K562 (cell line): ENCODE measurements at regions not wholly inside any gene's neighbourhood (a gene's known extent, or its start where the extent isn't known, plus 50 kb on each side); places are given as distances from the start of the nearest gene placed in this dataset.

Source experiments
- ATAC-seq: fragments of 200-7000 bp; cut with Tn5 transposase; 3 replicates; pipeline ENCODE4 v1.9.1; 2020; ENCODE audit warnings: moderate library complexity
- BruUV-seq: library from RNA; stranded (reverse); fragments of 400-500 nt; replicated peaks from 2 replicates; lab custom pipeline; 2021; lab: Mats Ljungman, UMichigan
- CTCF ChIA-PET: fragments of 300-600 bp; formaldehyde crosslinking; extraction: SDS; loops from one replicate; lab custom pipeline; 2021; ENCODE audit warnings: low intra/inter-chr PET ratio; lab: Yijun Ruan, JAX
- POLR2A ChIA-PET: fragments of 300-600, 350-650 bp; sonication (Branson Sonifier 250); formaldehyde crosslinking; extraction: SDS; loops from one replicate; lab custom pipeline; 2021; ENCODE audit warnings: antibody characterized with exemption, inconsistent platforms; lab: Yijun Ruan, JAX
- DNase-seq, 4 experiments: peaks; one replicate each; pipeline versions ENCODE4 v3.0.0 to v3.0.0-alpha.2; 2011 to 2018; ENCODE audit warnings: low spot score in 3 of 4, mixed read lengths in 3 of 4; ENCODE audit errors: extremely low read depth in 1 of 4
- FAIRE-seq: peaks from 2 replicates; lab custom pipeline; 2011; peaks lifted over from hg19 to GRCh38; lab: Jason Lieb, UNC
- H2AFZ ChIP-seq: 2 replicates; pipeline ENCODE4 v1.6.0; 2011; ENCODE audit warnings: low read depth, low read length, control low read depth, inconsistent platforms
- H3K27ac ChIP-seq: fragments of 200-600 bp; 3 replicates; pipeline ENCODE4 v1.8.0; 2011; ENCODE audit warnings: low read depth, mild to moderate bottlenecking, control low read depth, inconsistent platforms, low read length, moderate library complexity, mixed read lengths; ENCODE audit errors: extremely low read depth
- H3K27me3 ChIP-seq, 2 experiments: fragments of 300-600 bp in 1 of 2; 2 replicates in 1 of 2; 3 replicates in 1 of 2; pipeline versions ENCODE4 v1.6.0 to v1.8.0; 2011; ENCODE audit warnings: inconsistent platforms in 2 of 2, low read length in 2 of 2, mild to moderate bottlenecking in 1 of 2, mixed read lengths in 1 of 2, moderate library complexity in 1 of 2; ENCODE audit not compliant: control insufficient read depth in 2 of 2, insufficient read depth in 2 of 2
- H3K36me3 ChIP-seq: fragments of 300-600 bp; 3 replicates; pipeline ENCODE4 v1.8.0; 2011; ENCODE audit warnings: mild to moderate bottlenecking, low read length, inconsistent platforms; ENCODE audit not compliant: control insufficient read depth, insufficient read depth
- H3K4me1 ChIP-seq, 2 experiments: fragments of 200-600 bp in 1 of 2; replicated peaks in 1 of 2; 2 replicates in 1 of 2; 3 replicates in 1 of 2; pipeline versions ENCODE4 v1.5.1 to v1.8.0; 2011; ENCODE audit warnings: inconsistent platforms in 2 of 2, low read length in 2 of 2, mild to moderate bottlenecking in 1 of 2, mixed read lengths in 1 of 2, moderate library complexity in 1 of 2; ENCODE audit not compliant: control insufficient read depth in 2 of 2, insufficient read depth in 2 of 2
- H3K4me2 ChIP-seq: 2 replicates; pipeline ENCODE4 v1.6.1; 2011; ENCODE audit warnings: low read length, control low read depth, inconsistent platforms, mixed read lengths; ENCODE audit not compliant: insufficient read depth
- H3K4me3 ChIP-seq: fragments of 200-600 bp; sonication (generic), shearing (Covaris generic); 2 replicates; pipeline ENCODE4 v1.5.1; 2016; ENCODE audit warnings: control low read depth, inconsistent platforms
- H3K79me2 ChIP-seq: fragments of 200-600 bp; 3 replicates; pipeline ENCODE4 v1.8.0; 2011; ENCODE audit warnings: low read length, inconsistent platforms; ENCODE audit not compliant: control insufficient read depth, insufficient read depth
- H3K9ac ChIP-seq, 2 experiments: 2 replicates each; pipeline versions ENCODE4 v1.6.0 to v1.6.1; 2011; ENCODE audit warnings: low read depth in 2 of 2, low read length in 2 of 2, control low read depth in 1 of 2, inconsistent platforms in 1 of 2, mild to moderate bottlenecking in 1 of 2, mixed read lengths in 1 of 2; ENCODE audit not compliant: insufficient read depth in 1 of 2
- H3K9me1 ChIP-seq: one replicate; pipeline ENCODE4 v1.6.0; 2011; ENCODE audit warnings: inconsistent platforms, mild to moderate bottlenecking, low read length, moderate library complexity; ENCODE audit not compliant: control insufficient read depth, insufficient read depth
- H3K9me3 ChIP-seq: replicated peaks from 2 replicates; pipeline ENCODE4 v1.5.1; 2011; ENCODE audit warnings: low read depth, low read length, inconsistent platforms; ENCODE audit not compliant: control insufficient read depth, insufficient read depth
- H4K20me1 ChIP-seq: replicated peaks from 2 replicates; pipeline ENCODE4 v1.6.1; 2011; ENCODE audit warnings: low read length, inconsistent platforms, mixed read lengths; ENCODE audit not compliant: control insufficient read depth, insufficient read depth
- JUND ChIP-seq, 2 experiments: IDR thresholded peaks; 2 replicates in 1 of 2; 3 replicates in 1 of 2; pipeline ENCODE4 v1.6.1; 2011; ENCODE audit warnings: borderline replicate concordance in 2 of 2, low read depth in 2 of 2, low read length in 2 of 2, improper control_type of control experiment in 1 of 2, missing biosample characterization in 1 of 2, missing genetic modification characterization in 1 of 2, missing genetic modification reagents in 1 of 2
- WGBS: fragments of 100-300 bp; shearing (Covaris generic); methylation state at CpG from one replicate; pipeline ENCODE4 v1.1.6; 2016; ENCODE audit warnings: low coverage, mixed read lengths; ENCODE audit not compliant: insufficient coverage; ENCODE audit errors: missing lambda C conversion rate; 5-methylcytosine and 5-hydroxymethylcytosine counted together
- in situ Hi-C: fragments of 300-500 bp; cut with MboI; formaldehyde crosslinking; loops from 4 replicates; pipeline ENCODE4 v1.15.0; 2018; ENCODE audit warnings: inconsistent platforms, mixed read lengths
- intact Hi-C: fragments of 100-400 bp; cut with micrococcal nuclease; formaldehyde crosslinking; loops from 2 replicates; pipeline ENCODE4 v1.14.2; 2022
- TF ChIP-seq, protein P1 (sequence below): fragments of 450-650 bp; IDR thresholded peaks from 2 replicates; pipeline ENCODE4 v1.6.1; 2016; ENCODE audit warnings: low read depth

DNA sequence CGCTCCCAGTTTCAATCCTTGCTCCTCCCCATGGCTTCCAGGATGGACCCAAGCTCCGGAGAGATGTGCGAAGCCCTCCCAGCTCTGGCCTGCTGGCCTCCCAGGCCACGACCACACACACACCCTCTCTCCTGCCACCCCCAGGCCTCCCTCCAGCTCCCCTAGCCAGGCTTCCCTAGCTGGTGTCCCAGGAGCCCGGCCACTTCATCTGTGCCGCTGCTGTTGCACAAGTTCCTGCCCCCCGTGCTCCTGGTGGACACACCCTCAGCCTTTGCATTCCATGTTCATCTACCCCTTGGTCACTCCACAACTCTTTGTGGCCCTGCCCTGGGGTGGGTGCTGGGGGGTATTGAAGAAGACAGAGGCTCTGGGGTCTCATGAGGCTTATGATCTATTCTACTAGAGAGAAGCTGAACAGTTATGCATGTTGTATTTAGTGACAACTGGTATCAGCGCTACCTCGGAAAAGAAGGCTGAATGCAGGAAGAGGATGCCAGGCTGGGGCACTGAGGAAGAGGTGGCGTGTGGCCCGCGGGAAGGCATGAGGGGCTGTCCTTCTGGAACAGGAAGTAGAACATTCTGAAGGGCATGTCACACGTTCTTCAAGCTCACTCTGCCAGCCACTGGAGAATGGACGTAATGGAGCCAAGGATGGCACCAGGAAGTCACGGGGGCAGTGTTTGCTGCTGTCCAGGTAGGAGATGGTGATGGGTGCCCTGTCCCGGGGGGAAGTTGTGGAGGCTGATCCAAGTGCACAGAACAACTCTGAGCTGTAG is 172.4 kb downstream of the PSMG1 start:
- no peaks in the 10 kb centered on the region for H3K79me2 ChIP-seq
- no peak overlapping the region for H3K9ac ChIP-seq
- no peaks in the 10 kb centered on the region for H3K36me3 ChIP-seq
- no peak overlapping the region for H3K27ac ChIP-seq
- no peak overlapping the region for H3K4me3 ChIP-seq
- CTCF ChIA-PET, result no interaction called here
- no peak overlapping the region for H2AFZ ChIP-seq
- 0 out of 5 replicates have a peak, but pooled peaks cover 0 to 2% of the 10 kb centered on the region in 2 experiments for H3K4me1 ChIP-seq
- H3K9me1 ChIP-seq, result no peaks in the 10 kb centered on the region
- FAIRE-seq (no peak), DNase-seq (no peak), ATAC-seq (no peak)
- no peak overlapping the region for H3K4me2 ChIP-seq
- no peaks in the 10 kb centered on the region for H4K20me1 ChIP-seq
- H3K27me3 ChIP-seq, result peaks cover 21 to 62% of the 10 kb centered on the region in 2 experiments; a peak in 4 of 5 replicates
- TF ChIP-seq, protein P1, sequence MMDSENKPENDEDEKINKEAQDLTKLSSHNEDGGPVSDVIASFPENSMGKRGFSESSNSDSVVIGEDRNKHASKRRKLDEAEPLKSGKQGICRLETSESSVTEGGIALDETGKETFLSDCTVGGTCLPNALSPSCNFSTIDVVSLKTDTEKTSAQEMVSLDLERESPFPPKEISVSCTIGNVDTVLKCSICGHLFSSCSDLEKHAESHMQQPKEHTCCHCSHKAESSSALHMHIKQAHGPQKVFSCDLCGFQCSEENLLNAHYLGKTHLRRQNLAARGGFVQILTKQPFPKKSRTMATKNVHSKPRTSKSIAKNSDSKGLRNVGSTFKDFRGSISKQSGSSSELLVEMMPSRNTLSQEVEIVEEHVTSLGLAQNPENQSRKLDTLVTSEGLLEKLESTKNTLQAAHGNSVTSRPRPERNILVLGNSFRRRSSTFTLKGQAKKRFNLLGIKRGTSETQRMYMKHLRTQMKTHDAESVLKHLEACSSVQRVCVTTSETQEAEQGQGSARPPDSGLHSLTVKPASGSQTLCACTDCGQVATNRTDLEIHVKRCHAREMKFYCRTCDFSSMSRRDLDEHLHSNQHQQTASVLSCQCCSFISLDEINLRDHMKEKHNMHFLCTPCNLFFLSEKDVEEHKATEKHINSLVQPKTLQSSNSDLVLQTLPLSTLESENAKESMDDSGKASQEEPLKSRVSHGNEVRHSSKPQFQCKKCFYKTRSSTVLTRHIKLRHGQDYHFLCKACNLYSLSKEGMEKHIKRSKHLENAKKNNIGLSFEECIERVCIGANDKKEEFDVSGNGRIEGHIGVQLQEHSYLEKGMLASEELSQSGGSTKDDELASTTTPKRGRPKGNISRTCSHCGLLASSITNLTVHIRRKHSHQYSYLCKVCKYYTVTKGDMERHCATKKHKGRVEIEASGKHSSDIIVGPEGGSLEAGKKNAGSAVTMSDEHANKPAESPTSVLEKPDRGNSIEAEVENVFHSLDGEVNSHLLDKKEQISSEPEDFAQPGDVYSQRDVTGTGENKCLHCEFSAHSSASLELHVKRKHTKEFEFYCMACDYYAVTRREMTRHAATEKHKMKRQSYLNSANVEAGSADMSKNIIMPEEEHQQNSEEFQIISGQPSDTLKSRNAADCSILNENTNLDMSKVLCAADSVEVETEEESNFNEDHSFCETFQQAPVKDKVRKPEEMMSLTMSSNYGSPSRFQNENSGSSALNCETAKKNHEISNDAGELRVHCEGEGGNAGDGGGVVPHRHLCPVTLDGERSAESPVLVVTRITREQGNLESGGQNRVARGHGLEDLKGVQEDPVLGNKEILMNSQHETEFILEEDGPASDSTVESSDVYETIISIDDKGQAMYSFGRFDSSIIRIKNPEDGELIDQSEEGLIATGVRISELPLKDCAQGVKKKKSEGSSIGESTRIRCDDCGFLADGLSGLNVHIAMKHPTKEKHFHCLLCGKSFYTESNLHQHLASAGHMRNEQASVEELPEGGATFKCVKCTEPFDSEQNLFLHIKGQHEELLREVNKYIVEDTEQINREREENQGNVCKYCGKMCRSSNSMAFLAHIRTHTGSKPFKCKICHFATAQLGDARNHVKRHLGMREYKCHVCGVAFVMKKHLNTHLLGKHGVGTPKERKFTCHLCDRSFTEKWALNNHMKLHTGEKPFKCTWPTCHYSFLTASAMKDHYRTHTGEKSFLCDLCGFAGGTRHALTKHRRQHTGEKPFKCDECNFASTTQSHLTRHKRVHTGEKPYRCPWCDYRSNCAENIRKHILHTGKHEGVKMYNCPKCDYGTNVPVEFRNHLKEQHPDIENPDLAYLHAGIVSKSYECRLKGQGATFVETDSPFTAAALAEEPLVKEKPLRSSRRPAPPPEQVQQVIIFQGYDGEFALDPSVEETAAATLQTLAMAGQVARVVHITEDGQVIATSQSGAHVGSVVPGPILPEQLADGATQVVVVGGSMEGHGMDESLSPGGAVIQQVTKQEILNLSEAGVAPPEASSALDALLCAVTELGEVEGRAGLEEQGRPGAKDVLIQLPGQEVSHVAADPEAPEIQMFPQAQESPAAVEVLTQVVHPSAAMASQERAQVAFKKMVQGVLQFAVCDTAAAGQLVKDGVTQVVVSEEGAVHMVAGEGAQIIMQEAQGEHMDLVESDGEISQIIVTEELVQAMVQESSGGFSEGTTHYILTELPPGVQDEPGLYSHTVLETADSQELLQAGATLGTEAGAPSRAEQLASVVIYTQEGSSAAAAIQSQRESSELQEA, result no peak
- no peak for TF ChIP-seq JUND (IDR thresholded peaks at IDR 0.05; ENCODE audit: borderline replicate concordance, low read depth, low read length)
- no peak for TF ChIP-seq JUND (tag; IDR thresholded peaks at IDR 0.05; ENCODE audit: borderline replicate concordance, low read depth, low read length)
- POLR2A ChIA-PET, result interaction anchor here (0.6 kb wide), 1 partner anchor 197 kb away, joined by 3 read pairs; no protein-coding TSS in a partner anchor
- H3K9me3 ChIP-seq, result no peaks in the 10 kb centered on the region
- intact Hi-C loops, result no loop called here
- in situ Hi-C loops, result no loop called here
- BruUV-seq, result no TSS peak
- WGBS, result 4% methylated on average over 16 of the region's 16 CpGs
